ENCODE measurements at regions not wholly inside any gene's neighbourhood (a gene's known extent, or its start where the extent isn't known, plus 50 kb on each side); places are given as distances from the start of the nearest gene placed in this dataset.
"Not testable (repeated sequence)": the region's sequence is repeated elsewhere in the genome, so short reads cannot be mapped to it uniquely, and the experiment has no call there.

DNA sequence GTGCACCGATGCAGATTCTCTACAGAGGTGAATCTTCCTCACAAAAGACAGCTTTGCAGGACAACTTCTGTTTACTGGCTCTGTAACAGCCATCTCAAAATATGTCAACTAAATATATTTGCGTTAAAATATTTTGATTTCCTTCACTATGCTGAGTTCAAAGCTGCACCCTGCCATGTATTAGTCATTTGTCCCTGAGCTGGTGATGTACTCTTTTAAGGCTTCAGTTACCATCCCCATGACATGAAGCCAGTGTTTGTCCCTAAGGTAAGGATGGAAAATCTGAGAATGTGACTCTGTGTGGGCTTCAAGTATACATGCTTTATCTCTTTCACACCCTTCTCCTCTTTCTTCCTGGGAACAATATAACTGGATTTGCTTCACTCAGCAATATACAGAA, 70.2 kb upstream of the BTG3 start:
- Histone ChIP-seq H3K27me3 (ENCODE audit: control insufficient read depth in 5 of 5, insufficient read depth in 4 of 5, low read length in 5 of 5) (no peaks in the 10 kb centered on the region), H3K36me3 (ENCODE audit: control insufficient read depth in 5 of 5, insufficient read depth in 5 of 5, low read length in 5 of 5) (no peaks in the 10 kb centered on the region), H3K4me3 (ENCODE audit: low read depth in 1 of 5, low read length in 5 of 5) (no peak overlapping the region), H3K9me3 (ENCODE audit: control insufficient read depth in 5 of 5, low read length in 5 of 5) (no peaks in the 10 kb centered on the region), H3K9ac (ENCODE audit: low read length in 5 of 5) (no peak overlapping the region), H3K4me1 (ENCODE audit: control insufficient read depth in 5 of 5, insufficient read depth in 5 of 5, low read length in 5 of 5) (no peaks in the 10 kb centered on the region), H3K27ac (ENCODE audit: low read depth, low read length) (no peak overlapping the region)

DNA sequence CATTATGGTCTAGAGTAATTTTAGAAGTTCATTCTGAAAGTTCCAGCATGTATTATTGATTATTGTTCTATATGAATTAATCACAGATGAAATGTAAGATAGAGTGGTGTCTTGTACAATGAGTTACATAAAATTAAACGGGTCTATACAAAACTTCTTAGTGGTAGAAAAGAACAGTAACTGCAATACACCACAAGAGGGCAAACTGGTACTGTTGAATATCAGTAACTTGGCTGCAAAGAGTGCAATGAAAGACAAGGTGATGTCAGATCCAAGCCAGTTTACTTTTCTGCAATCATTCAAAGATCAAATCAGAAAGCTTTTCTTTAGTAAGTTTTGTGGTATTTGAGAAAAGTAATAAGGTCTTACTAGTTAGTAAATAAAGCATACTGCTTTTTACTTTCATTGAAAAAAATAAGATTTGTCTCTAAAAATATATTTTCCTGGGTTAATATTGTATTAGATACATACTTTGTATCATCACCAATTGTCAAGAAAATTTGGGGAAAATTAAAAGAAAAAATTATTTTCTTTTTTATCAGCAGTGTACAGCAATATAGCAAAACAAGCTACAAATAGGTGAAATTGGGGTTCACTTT, 66.4 kb upstream of the BTG3 start:
- Histone ChIP-seq H3K4me1 (ENCODE audit: control insufficient read depth in 5 of 5, insufficient read depth in 5 of 5, low read length in 5 of 5) (no peaks in the 10 kb centered on the region), H3K27me3 (ENCODE audit: control insufficient read depth in 5 of 5, insufficient read depth in 4 of 5, low read length in 5 of 5) (no peaks in the 10 kb centered on the region), H3K36me3 (ENCODE audit: control insufficient read depth in 5 of 5, insufficient read depth in 5 of 5, low read length in 5 of 5) (no peaks in the 10 kb centered on the region), H3K9ac (ENCODE audit: low read length in 5 of 5) (no peak overlapping the region), H3K4me3 (ENCODE audit: low read depth in 1 of 5, low read length in 5 of 5) (no peak overlapping the region), H3K27ac (ENCODE audit: low read depth, low read length) (no peak overlapping the region), H3K9me3 (ENCODE audit: control insufficient read depth in 5 of 5, low read length in 5 of 5) (no peaks in the 10 kb centered on the region)

DNA sequence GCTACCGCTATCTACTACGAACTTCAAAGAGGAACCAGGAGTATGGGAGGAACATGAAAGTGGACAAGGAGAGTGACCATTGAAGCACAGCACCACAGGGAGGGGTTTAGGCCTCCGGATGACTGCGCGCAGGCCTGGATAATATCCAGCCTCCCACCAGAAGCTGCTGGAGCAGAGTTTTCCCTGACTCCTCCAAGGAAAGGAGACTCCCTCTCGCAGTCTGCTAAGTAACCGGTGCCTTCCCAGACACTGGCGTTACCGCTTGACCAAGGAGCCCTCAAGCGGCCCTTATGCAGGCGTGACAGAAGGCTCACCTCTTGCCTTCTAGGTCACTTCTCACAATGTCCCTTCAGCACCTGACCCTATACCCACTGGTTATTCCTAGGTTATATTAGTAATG, 64.2 kb upstream of the BTG3 start:
- H3K9me3 ChIP-seq (ENCODE audit: control insufficient read depth in 5 of 5, low read length in 5 of 5); H3K27ac ChIP-seq (ENCODE audit: low read depth, low read length); H3K9ac ChIP-seq (ENCODE audit: low read length in 5 of 5); H3K4me3 ChIP-seq (ENCODE audit: low read depth in 1 of 5, low read length in 5 of 5); H3K36me3 ChIP-seq (ENCODE audit: control insufficient read depth in 5 of 5, insufficient read depth in 5 of 5, low read length in 5 of 5); H3K4me1 ChIP-seq (ENCODE audit: control insufficient read depth in 5 of 5, insufficient read depth in 5 of 5, low read length in 5 of 5); H3K27me3 ChIP-seq (ENCODE audit: control insufficient read depth in 5 of 5, insufficient read depth in 4 of 5, low read length in 5 of 5): not testable (repeated sequence)

- no peak overlapping the region for H3K9ac ChIP-seq (ENCODE audit: low read length in 5 of 5)
- H3K36me3 ChIP-seq (ENCODE audit: control insufficient read depth in 5 of 5, insufficient read depth in 5 of 5, low read length in 5 of 5) = no peaks in the 10 kb centered on the region
- no peak overlapping the region for H3K27ac ChIP-seq (ENCODE audit: low read depth, low read length)
- H3K4me1 ChIP-seq (ENCODE audit: control insufficient read depth in 5 of 5, insufficient read depth in 5 of 5, low read length in 5 of 5) = peaks cover 0 to 6% (median 5%) of the 10 kb centered on the region in 5 donors
- no peak overlapping the region for H3K4me3 ChIP-seq (ENCODE audit: low read depth in 1 of 5, low read length in 5 of 5)
- H3K27me3 ChIP-seq (ENCODE audit: control insufficient read depth in 5 of 5, insufficient read depth in 4 of 5, low read length in 5 of 5) = no peaks in the 10 kb centered on the region
- no peaks in the 10 kb centered on the region for H3K9me3 ChIP-seq (ENCODE audit: control insufficient read depth in 5 of 5, low read length in 5 of 5)
Measured at GRCh38 chr21:17674106-17674505, 61.4 kb upstream of the BTG3 start.

DNA sequence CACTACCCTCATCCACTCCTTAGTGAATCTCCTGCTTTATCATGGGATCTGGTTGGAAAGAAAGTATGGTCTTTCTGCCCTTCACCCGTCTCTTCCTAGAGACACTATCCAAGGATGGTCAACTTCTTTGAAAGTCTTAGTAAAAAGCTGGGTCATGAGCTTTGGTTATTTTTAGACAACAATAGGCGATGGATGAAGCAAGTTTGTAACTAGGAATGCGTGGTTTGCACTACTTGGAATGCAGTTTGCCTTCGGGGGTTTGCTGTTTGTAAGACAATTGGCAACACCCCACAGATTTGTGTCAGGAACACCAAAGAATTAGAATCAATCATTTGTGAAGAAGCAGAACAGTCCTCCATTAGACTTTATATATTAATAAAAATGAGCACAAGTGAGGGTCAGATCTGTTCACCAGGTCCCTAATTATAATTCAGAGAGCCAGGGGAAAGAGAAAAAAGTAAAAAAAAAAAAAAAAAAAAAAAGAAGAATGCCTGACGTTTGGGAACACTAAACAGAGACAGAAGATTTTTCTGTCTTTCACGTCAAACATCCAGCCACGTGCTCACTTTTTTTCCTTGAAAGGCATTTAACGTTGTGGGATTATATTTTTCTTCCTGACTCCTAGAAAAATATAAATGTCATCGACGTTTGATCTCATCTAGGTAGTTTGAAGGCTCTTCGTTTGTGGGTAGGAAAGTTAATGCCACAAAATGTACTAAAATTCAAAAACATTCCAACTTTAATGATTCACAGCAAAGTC, 60.7 kb upstream of the BTG3 start:
- Histone ChIP-seq H3K27ac (ENCODE audit: low read depth, low read length) (no peak overlapping the region), H3K36me3 (ENCODE audit: control insufficient read depth in 5 of 5, insufficient read depth in 5 of 5, low read length in 5 of 5) (no peaks in the 10 kb centered on the region), H3K4me1 (ENCODE audit: control insufficient read depth in 5 of 5, insufficient read depth in 5 of 5, low read length in 5 of 5) (peaks cover 0 to 6% (median 5%) of the 10 kb centered on the region in 5 donors), H3K9me3 (ENCODE audit: control insufficient read depth in 5 of 5, low read length in 5 of 5) (no peaks in the 10 kb centered on the region), H3K9ac (ENCODE audit: low read length in 5 of 5) (no peak overlapping the region), H3K4me3 (ENCODE audit: low read depth in 1 of 5, low read length in 5 of 5) (no peak overlapping the region), H3K27me3 (ENCODE audit: control insufficient read depth in 5 of 5, insufficient read depth in 4 of 5, low read length in 5 of 5) (no peaks in the 10 kb centered on the region)

DNA sequence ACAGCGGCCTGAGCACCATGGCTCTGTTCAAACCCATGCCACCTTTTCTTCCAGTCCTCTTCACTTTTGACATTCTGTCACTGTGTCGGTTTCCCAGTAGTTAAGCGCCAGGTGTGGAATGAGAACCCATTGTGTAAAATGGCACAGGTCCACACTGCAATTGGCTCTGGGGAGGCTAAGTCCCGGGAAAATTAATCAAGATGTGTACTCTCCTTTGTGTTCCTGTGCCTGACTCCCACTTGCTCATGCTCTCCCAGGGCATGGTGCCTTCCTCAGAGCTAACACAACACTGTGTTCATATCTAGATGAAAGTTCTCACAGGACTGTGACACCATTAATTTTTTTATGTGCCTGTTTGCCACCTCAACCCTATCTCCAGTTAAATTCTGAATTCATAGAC, 59.0 kb upstream of the BTG3 start:
- no peaks in the 10 kb centered on the region for H3K9me3 ChIP-seq (ENCODE audit: control insufficient read depth in 5 of 5, low read length in 5 of 5)
- H3K9ac ChIP-seq (ENCODE audit: low read length in 5 of 5) = no peak overlapping the region
- H3K27me3 ChIP-seq (ENCODE audit: control insufficient read depth in 5 of 5, insufficient read depth in 4 of 5, low read length in 5 of 5) = no peaks in the 10 kb centered on the region
- H3K4me1 ChIP-seq (ENCODE audit: control insufficient read depth in 5 of 5, insufficient read depth in 5 of 5, low read length in 5 of 5) = peaks cover 0 to 6% (median 5%) of the 10 kb centered on the region in 5 donors
- no peak overlapping the region for H3K4me3 ChIP-seq (ENCODE audit: low read depth in 1 of 5, low read length in 5 of 5)
- H3K27ac ChIP-seq (ENCODE audit: low read depth, low read length) = no peak overlapping the region
- no peaks in the 10 kb centered on the region for H3K36me3 ChIP-seq (ENCODE audit: control insufficient read depth in 5 of 5, insufficient read depth in 5 of 5, low read length in 5 of 5)

- Histone ChIP-seq H3K4me1 (ENCODE audit: control insufficient read depth in 5 of 5, insufficient read depth in 5 of 5, low read length in 5 of 5) (peaks cover 0 to 6% (median 5%) of the 10 kb centered on the region in 5 donors), H3K27me3 (ENCODE audit: control insufficient read depth in 5 of 5, insufficient read depth in 4 of 5, low read length in 5 of 5) (no peaks in the 10 kb centered on the region), H3K4me3 (ENCODE audit: low read depth in 1 of 5, low read length in 5 of 5) (no peak overlapping the region), H3K9ac (ENCODE audit: low read length in 5 of 5) (no peak overlapping the region), H3K27ac (ENCODE audit: low read depth, low read length) (no peak overlapping the region), H3K9me3 (ENCODE audit: control insufficient read depth in 5 of 5, low read length in 5 of 5) (no peaks in the 10 kb centered on the region), H3K36me3 (ENCODE audit: control insufficient read depth in 5 of 5, insufficient read depth in 5 of 5, low read length in 5 of 5) (no peaks in the 10 kb centered on the region)
Measured at GRCh38 chr21:17668479-17669140, 55.9 kb upstream of the BTG3 start.

DNA sequence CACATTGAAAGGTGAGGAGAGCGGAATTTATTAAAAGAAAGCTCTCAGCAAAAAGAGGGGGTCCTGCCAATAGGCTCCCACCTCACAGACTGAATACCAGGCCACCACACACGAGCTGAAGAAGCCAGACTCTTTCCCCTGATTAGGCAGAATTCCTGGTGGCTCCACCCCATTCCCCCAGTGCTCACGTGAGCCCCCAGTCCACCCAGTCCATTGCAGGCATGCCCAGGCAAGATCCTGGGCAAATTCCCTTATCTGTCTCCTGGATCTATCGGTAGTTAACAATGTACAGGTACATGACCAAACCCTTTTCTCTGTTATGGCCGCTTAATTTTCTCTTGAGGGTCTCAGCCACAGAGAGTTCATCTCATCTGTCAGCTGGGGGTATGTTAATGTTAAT, 54.6 kb upstream of the BTG3 start:
- Histone ChIP-seq H3K4me1 (ENCODE audit: control insufficient read depth in 5 of 5, insufficient read depth in 5 of 5, low read length in 5 of 5) (no peaks in the 10 kb centered on the region), H3K27me3 (ENCODE audit: control insufficient read depth in 5 of 5, insufficient read depth in 4 of 5, low read length in 5 of 5) (no peaks in the 10 kb centered on the region), H3K27ac (ENCODE audit: low read depth, low read length) (no peak overlapping the region), H3K9ac (ENCODE audit: low read length in 5 of 5) (no peak overlapping the region), H3K36me3 (ENCODE audit: control insufficient read depth in 5 of 5, insufficient read depth in 5 of 5, low read length in 5 of 5) (no peaks in the 10 kb centered on the region), H3K9me3 (ENCODE audit: control insufficient read depth in 5 of 5, low read length in 5 of 5) (no peaks in the 10 kb centered on the region), H3K4me3 (ENCODE audit: low read depth in 1 of 5, low read length in 5 of 5) (no peak overlapping the region)

Measured in subcutaneous abdominal adipose tissue (tissue), 5 donors.